DMS 273 (cell line): ENCODE measurements at regions not wholly inside any gene's neighbourhood (a gene's known extent, or its start where the extent isn't known, plus 50 kb on each side); places are given as distances from the start of the nearest gene placed in this dataset.

ENCODE experiments used
- DNase-seq: peaks from one replicate; lab custom pipeline; 2025; ENCODE audit not compliant: unreplicated experiment; lab: John Stamatoyannopoulos, UW

DNA sequence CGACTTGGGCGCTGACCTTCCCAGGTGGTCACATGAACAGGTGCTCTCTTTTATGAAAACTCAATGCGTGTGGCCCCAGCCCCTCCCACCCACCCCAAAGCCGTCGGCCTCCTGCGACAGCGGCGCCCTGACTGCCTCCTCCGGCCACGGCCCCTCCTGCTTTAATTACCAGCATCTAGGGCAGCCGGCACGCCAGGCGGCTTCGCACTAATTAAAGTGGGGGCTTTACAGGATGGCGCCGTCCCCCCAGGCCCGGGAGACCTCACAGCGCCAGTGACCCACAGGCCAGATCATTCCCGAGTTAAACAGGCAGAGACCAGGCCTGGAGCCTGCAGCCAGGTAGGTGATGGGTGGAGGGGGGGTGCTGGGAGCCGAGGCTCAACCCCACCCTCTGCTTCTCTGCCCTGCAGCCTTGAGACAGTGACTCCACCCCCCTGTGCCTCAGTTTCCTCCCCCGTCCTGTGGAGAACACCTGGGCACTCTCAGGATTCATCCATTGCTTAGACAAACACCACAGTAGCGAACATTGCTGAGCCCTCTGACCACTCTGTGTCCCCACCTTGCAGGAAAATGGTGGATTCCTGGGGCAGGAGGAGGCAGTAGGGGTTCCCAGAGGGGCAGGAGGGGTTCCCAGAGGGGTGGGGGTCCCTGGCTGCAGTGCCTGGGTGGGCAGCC is 100.8 kb downstream of the MICALL2 start:
- no peak for DNase-seq

DNA sequence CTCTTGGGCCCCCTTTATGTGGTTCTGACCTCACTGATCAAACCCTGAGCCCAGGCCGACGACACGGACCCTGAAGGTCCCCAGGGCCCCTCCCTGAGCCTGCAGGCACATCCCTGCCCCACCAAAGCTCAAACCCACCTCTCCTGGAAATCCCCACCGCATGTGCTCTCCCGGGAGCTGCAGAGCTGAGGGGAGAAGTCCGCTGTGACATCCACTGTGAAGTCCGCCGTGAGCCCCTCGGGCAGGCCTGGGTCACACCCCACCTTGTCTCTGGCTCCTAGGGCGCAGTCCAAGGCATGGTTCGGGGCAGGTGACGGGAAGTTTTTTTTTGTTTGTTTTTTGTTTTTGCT is 100.2 kb downstream of the MICALL2 start:
- DNase-seq, result no peak

- DNase-seq, result no peak
These were observed 99.4 kb downstream of the MICALL2 start for GRCh38 chr7:1359681-1360485.

GRCh38 chr7:1360521-1360971 is 98.7 kb downstream of the MICALL2 start:
- no peak for DNase-seq

- no peak for DNase-seq
These were observed 98.1 kb downstream of the MICALL2 start for GRCh38 chr7:1361016-1361755.

GRCh38 chr7:1361756-1362125 is 97.5 kb downstream of the MICALL2 start:
- DNase-seq, result no peak

GRCh38 chr7:1362301-1362700 is 97.0 kb downstream of the MICALL2 start:
- DNase-seq, result no peak

- no peak for DNase-seq
These were observed 95.0 kb downstream of the MICALL2 start for GRCh38 chr7:1364068-1364905.

DNA sequence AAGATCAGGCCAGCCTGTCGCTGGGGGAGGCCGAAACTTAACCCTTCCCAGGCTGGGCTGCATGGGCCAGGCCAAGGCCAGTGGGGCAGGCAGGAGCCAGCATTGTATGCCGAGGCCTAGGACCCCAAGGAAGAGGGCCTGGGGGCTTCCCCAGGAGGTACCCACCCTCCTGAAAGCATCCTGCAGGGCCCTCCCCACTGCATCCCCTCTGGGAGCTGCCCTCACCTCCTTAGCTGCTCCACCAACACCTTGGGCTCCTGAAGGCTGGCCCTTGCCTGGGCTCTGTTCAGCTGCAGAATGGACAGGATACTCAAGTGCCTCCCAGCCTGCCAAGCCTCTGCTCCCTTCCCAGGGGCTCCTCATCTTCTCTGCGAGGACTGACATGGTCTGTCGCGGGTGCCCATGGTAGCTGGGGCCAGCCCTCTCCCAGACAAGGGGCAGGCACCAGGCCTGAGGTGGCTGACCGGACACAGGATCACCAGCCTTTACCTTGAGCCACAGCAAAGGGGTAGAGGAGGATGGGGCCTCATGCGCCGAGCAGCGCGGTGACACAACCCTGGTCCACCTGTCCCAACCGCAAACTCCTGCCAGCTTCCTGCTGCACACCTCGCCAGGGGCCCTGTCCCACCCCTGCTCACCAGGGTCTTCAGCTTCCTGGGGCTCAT is 94.2 kb downstream of the MICALL2 start:
- no peak for DNase-seq

DNA sequence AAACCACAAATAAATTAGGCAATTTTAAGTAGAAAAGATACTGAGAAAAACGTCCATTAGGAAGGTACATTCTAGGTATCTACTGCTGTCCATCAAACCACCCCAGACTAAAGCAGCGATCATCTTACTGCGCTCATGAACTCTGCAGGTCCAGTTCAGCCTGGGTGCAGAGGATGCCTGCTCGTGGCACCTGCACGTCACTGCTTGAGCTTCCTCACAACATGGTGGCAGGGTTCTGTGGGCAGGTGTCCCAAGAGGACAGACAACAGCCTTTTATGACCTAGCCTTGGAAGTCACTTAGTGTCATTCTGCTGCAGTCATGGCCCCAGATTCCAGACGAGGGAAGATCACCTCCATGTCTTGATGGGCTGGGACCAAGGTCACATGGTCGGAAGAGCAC is 93.4 kb downstream of the MICALL2 start:
- no peak for DNase-seq

GRCh38 chr7:1366801-1367405 is 92.4 kb downstream of the MICALL2 start:
- DNase-seq, result no peak

DNA sequence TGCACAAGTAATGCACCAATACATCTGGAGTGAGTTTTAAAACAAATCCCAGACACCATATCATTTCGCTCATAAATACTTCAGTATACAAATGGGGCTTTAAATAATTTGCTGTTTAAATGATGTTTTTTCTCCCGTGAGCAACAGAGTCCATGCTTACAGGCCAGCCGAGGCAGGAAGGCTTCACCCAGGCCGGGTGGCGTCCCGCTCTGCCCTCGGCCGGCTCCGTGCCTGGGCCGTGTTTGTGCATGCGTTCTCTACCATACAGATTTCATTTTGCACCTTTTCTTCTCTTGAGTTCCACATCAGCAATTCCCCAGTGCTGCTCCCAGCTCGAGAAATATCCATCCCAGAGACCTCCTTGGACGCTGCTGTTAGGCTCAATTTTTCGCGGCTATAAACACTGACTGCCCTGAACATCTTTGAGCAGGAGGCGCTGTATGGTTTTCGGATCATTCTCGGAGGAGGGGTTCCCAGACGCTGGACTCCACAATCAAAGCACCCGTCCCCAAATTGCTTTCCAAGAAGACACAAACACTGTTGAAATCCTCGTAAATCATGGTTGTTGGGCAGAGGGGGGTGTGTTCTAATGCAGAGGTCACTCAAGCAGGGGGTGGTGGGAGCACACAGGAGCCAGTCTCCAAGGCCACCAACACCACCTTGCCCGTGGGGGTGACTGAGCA is 91.6 kb downstream of the MICALL2 start:
- no peak for DNase-seq

DNA sequence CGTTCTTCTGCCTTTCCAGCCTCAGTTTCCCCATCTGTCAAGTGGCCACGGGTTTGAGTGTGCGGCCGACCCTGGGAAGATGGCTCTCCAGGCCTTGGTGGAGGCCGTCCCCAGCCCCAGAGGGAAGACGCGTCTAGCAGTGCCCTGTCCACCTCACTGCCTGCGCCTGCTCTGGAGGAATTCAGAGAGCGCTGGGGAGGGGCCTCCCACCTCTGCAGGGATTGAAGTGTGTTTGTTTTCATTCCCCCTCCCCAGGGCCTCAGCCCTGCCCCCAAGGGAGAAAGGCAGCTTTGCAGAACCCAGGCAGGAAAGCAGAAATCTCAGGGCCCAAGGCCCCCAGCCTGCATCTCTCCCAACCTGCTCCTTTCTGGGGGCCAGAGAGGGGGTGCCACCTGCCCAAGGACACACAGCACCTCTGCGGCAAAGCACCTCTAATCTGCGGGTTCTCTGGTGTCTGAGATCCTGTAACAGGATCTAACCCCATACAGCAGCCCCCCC is 91.0 kb downstream of the MICALL2 start:
- peak; percentile 68 for DNase-seq

- peak; percentile 96 for DNase-seq
These were observed 90.3 kb downstream of the MICALL2 start for GRCh38 chr7:1368682-1369571.

- no peak for DNase-seq
These were observed 89.2 kb downstream of the MICALL2 start for GRCh38 chr7:1369916-1370657.

DNA sequence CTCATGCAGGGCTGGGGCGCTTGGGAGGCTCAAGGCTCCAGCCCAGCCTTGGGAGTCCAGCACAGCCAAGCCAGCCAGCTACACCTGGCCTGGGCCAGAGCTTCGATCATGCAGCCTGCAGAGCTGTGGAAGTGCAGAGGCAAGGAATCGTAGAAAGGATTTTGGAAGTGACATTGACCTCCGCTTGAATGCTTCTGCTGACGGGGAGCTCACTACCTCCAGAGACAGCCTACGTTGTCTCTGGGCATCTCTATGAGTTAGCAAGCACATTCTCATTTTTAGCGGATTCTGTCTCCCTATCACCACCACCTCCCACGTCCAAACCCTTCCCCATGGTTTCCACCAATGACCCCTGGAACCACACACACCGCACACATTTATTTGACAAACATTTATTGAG is 88.5 kb downstream of the MICALL2 start:
- DNase-seq, result no peak

- no peak for DNase-seq
These were observed 87.2 kb downstream of the MICALL2 start for GRCh38 chr7:1372063-1372462.
